Ovary (tissue), 7 donors: ENCODE measurements at regions not wholly inside any gene's neighbourhood (a gene's known extent, or its start where the extent isn't known, plus 50 kb on each side); places are given as distances from the start of the nearest gene placed in this dataset.

Experiments
- DNase-seq, 5 donors: peaks; one replicate each; pipeline ENCODE4 v3.0.0-alpha.2; 2019 to 2020
- H3K27ac ChIP-seq, 2 donors: fragments of 200-600 bp; one replicate each; pipeline versions ENCODE4 v1.5.1 to v1.8.0; 2019 to 2022
- H3K27me3 ChIP-seq: fragments of 200-600 bp; one replicate; pipeline ENCODE4 v1.8.0; 2022
- H3K36me3 ChIP-seq: fragments of 200-600 bp; sonication (generic); one replicate; pipeline ENCODE4 v1.5.1; 2019
- H3K4me1 ChIP-seq: one replicate; pipeline ENCODE4 v1.8.1; 2013; ENCODE audit warnings: mild to moderate bottlenecking, moderate library complexity; ENCODE audit not compliant: insufficient read depth
- H3K4me3 ChIP-seq: fragments of 200-600 bp; sonication (generic); one replicate; pipeline ENCODE4 v1.5.1; 2017
- H3K9me3 ChIP-seq, 2 donors: fragments of 200-600 bp in 1 of 2; sonication (generic) in 1 of 2; one replicate each; pipeline versions ENCODE4 v1.5.1 to v1.8.1; 2013 to 2019; ENCODE audit warnings: mild to moderate bottlenecking in 1 of 2, moderate library complexity in 1 of 2
- CTCF ChIP-seq, 3 donors: fragments of 450-650 bp in 2 of 3; fragments of 200-600 bp in 1 of 3; IDR thresholded peaks; one replicate each; pipeline versions ENCODE4 v1.5.1 to v1.8.0; 2016 to 2022; ENCODE audit warnings: antibody characterized with exemption in 3 of 3, mild to moderate bottlenecking in 1 of 3
- EP300 ChIP-seq: sonication (generic); formaldehyde crosslinking; IDR thresholded peaks from one replicate; pipeline ENCODE4 v1.6.1; 2017; ENCODE audit warnings: antibody characterized with exemption
- POLR2A ChIP-seq: fragments of 450-650 bp; IDR thresholded peaks from one replicate; pipeline ENCODE4 v1.6.1; 2017; ENCODE audit warnings: antibody characterized with exemption, mild to moderate bottlenecking, moderate library complexity
- WGBS, 3 donors: extraction: QIAGEN DNeasy Blood & Tissue Kit in 1 of 3; methylation state at CpG; one replicate each; pipeline versions ENCODE4 v1.1.5 to v1.1.7; 2013 to 2017; 5-methylcytosine and 5-hydroxymethylcytosine counted together
- intact Hi-C, 4 donors: fragments of 100-400 bp; cut with DNase I; formaldehyde crosslinking; loops; one replicate each; pipeline versions ENCODE4 v1.11.0 to v1.15.1; 2022 to 2023
- donor health status: DM: no; HTN: no; CAD: no; lungs with moderate emphysema.
- donor health status: DM: no; HTN: no; CAD: no.
- donor health status: Bipolar disorder and iron deficiency.
- donor health status: DM: no; HTN: no; CAD: no.
- donor health status: DM: yes; HTN: yes; CAD: no.

GRCh38 chr14:87397499-87397898 lies 595.5 kb downstream of the GALC start:
- Histone ChIP-seq H3K4me1 (no peaks in the 10 kb centered on the region), H3K9me3 (no peaks in the 10 kb centered on the region), H3K27ac (no peak overlapping the region), H3K36me3 (no peaks in the 10 kb centered on the region), H3K4me3 (no peak overlapping the region), H3K27me3 (no peaks in the 10 kb centered on the region)
- TF ChIP-seq POLR2A (no peak), CTCF (IDR thresholded peaks at IDR 0.05) (no peak), EP300 (no peak)
- WGBS, 3 donors, result 37 to 61% (median 50%) methylated on average over 4 of the region's 4 CpGs
- DNase-seq, result no peak
- intact Hi-C loops, result no loop called here

- Histone ChIP-seq H3K9me3 (no peaks in the 10 kb centered on the region), H3K36me3 (no peaks in the 10 kb centered on the region), H3K27me3 (no peaks in the 10 kb centered on the region), H3K4me3 (no peak overlapping the region), H3K4me1 (no peaks in the 10 kb centered on the region), H3K27ac (no peak overlapping the region)
- 91 to 96% (median 93%) methylated on average over 5 of the region's 5 CpGs for WGBS, 3 donors
- intact Hi-C loops, result loop anchor here in 1 of 4 donors (5.0 kb wide), 1 partner anchor 209 kb away; no protein-coding TSS in a partner anchor
- TF ChIP-seq CTCF (IDR thresholded peaks at IDR 0.05) (no peak), POLR2A (no peak), EP300 (no peak)
- DNase-seq, result no peak
Measured at GRCh38 chr14:87391066-87391465, 601.9 kb downstream of the GALC start.

GRCh38 chr14:87388946-87389345 lies 604.0 kb downstream of the GALC start:
- no peak for DNase-seq
- H3K9me3 ChIP-seq, result no peaks in the 10 kb centered on the region
- intact Hi-C loops, result no loop called here

GRCh38 chr14:87387806-87388205 lies 605.2 kb downstream of the GALC start:
- WGBS, 3 donors, result 94 to 96% (median 95%) methylated on average over 6 of the region's 6 CpGs
- DNase-seq, result no peak

More at GRCh38 chr14:87388946-87389345, 604.0 kb downstream of the GALC start:
- Histone ChIP-seq H3K27me3 (no peaks in the 10 kb centered on the region), H3K4me3 (no peak overlapping the region), H3K36me3 (no peaks in the 10 kb centered on the region), H3K27ac (no peak overlapping the region), H3K4me1 (no peaks in the 10 kb centered on the region)
- TF ChIP-seq POLR2A, result no peak
- TF ChIP-seq CTCF (IDR thresholded peaks at IDR 0.05), result no peak
- TF ChIP-seq EP300, result no peak

More at GRCh38 chr14:87387806-87388205, 605.2 kb downstream of the GALC start:
- no peak overlapping the region for H3K4me3 ChIP-seq
- H3K4me1 ChIP-seq, result no peaks in the 10 kb centered on the region
- no peak for TF ChIP-seq CTCF (IDR thresholded peaks at IDR 0.05)
- no peaks in the 10 kb centered on the region for H3K27me3 ChIP-seq
- no peaks in the 10 kb centered on the region for H3K36me3 ChIP-seq
- intact Hi-C loops, result no loop called here
- no peaks in the 10 kb centered on the region for H3K9me3 ChIP-seq
- H3K27ac ChIP-seq, result no peak overlapping the region
